H1 (cell line): ENCODE measurements at regions not wholly inside any gene's neighbourhood (a gene's known extent, or its start where the extent isn't known, plus 50 kb on each side); places are given as distances from the start of the nearest gene placed in this dataset.

Source experiments
- CEBPB ChIP-seq: IDR thresholded peaks from 2 replicates; pipeline ENCODE4 v1.6.1; 2012; ENCODE audit warnings: low read depth, low read length
- EGR1 ChIP-seq: IDR thresholded peaks from 2 replicates; pipeline ENCODE4 v1.6.1; 2011; ENCODE audit warnings: low read depth, low read length, borderline replicate concordance
- HDAC2 ChIP-seq, 2 experiments: fragments of 300-600 bp in 1 of 2; sonication (generic) in 1 of 2; IDR thresholded peaks; 2 replicates each; pipeline ENCODE4 v1.6.1; 2011 to 2012; ENCODE audit warnings: low read depth in 2 of 2, low read length in 2 of 2, mild to moderate bottlenecking in 2 of 2, moderate library complexity in 2 of 2, borderline replicate concordance in 1 of 2, inconsistent platforms in 1 of 2
- POLR2A ChIP-seq, 2 experiments: IDR thresholded peaks; 1 replicate in 1 of 2; 2 replicates in 1 of 2; pipeline ENCODE4 v1.6.1; 2011; ENCODE audit warnings: low read depth in 2 of 2, low read length in 2 of 2, mild to moderate bottlenecking in 2 of 2; ENCODE audit errors: control extremely low read depth in 1 of 2
- SAP30 ChIP-seq: fragments of 300-600 bp; sonication (generic); IDR thresholded peaks from 2 replicates; pipeline ENCODE4 v1.7.1; 2012; ENCODE audit warnings: low read length, moderate library complexity, mild to moderate bottlenecking, inconsistent platforms; ENCODE audit not compliant: insufficient read depth, insufficient replicate concordance
- SIN3A ChIP-seq, 2 experiments: IDR thresholded peaks in 1 of 2; conservative IDR thresholded peaks in 1 of 2; 2 replicates each; pipeline ENCODE4 v1.6.1; 2011 to 2012; ENCODE audit warnings: low read length in 2 of 2, improper control_type of control experiment in 1 of 2, low read depth in 1 of 2, mild to moderate bottlenecking in 1 of 2
- TF ChIP-seq, protein P1 (sequence below), 3 experiments: IDR thresholded peaks; 1 replicate in 2 of 3; 2 replicates in 1 of 3; pipeline versions ENCODE4 v1.5.1 to v1.6.1; 2011; ENCODE audit warnings: low read length in 3 of 3, mild to moderate bottlenecking in 3 of 3, inconsistent platforms in 2 of 3, low read depth in 1 of 3, moderate library complexity in 1 of 3; ENCODE audit not compliant: insufficient read depth in 1 of 3; ENCODE audit errors: control extremely low read depth in 1 of 3

DNA sequence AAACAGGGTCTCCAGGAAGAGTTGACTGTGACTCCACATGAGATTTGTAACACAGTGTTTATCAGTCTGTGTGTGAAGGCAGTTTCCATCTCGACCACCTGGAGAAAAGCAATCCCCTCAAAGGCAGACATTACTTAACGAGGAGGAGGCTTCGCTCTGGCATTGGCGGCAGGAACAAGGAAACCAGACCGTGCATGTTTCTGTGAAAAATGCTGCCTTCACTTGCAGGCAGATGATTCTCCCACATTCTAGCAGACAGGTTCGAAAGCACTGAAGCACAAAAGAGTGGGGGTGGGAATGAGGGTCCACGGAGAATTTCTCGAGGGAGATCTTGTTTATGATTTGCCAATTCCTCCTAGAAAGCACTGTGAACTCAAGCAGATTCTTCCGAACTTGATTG lies 414.0 kb downstream of the SLC4A3 start:
- TF ChIP-seq, protein P1, sequence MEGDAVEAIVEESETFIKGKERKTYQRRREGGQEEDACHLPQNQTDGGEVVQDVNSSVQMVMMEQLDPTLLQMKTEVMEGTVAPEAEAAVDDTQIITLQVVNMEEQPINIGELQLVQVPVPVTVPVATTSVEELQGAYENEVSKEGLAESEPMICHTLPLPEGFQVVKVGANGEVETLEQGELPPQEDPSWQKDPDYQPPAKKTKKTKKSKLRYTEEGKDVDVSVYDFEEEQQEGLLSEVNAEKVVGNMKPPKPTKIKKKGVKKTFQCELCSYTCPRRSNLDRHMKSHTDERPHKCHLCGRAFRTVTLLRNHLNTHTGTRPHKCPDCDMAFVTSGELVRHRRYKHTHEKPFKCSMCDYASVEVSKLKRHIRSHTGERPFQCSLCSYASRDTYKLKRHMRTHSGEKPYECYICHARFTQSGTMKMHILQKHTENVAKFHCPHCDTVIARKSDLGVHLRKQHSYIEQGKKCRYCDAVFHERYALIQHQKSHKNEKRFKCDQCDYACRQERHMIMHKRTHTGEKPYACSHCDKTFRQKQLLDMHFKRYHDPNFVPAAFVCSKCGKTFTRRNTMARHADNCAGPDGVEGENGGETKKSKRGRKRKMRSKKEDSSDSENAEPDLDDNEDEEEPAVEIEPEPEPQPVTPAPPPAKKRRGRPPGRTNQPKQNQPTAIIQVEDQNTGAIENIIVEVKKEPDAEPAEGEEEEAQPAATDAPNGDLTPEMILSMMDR (IDR thresholded peaks at IDR 0.05; ENCODE audit: control extremely low read depth in 1 of 3, insufficient read depth in 1 of 3, low read depth in 1 of 3, low read length in 3 of 3) = no peak
- TF ChIP-seq CEBPB (no peak), SAP30 (no peak), POLR2A (IDR thresholded peaks at IDR 0.05; ENCODE audit: control extremely low read depth in 1 of 2, low read depth in 2 of 2, low read length in 2 of 2) (no peak), EGR1 (no peak), HDAC2 (IDR thresholded peaks at IDR 0.05; ENCODE audit: borderline replicate concordance in 1 of 2, low read depth in 2 of 2, low read length in 2 of 2) (no peak), SIN3A (conservative IDR thresholded peaks at IDR 0.05 in 1 of 2, IDR thresholded peaks at IDR 0.05 in 1 of 2; ENCODE audit: low read depth in 1 of 2, low read length in 2 of 2) (no peak)
